Activated B cell treated with CpG ODN at 0.5 μM for 24 hours (primary cell): ENCODE measurements at regions not wholly inside any gene's neighbourhood (a gene's known extent, or its start where the extent isn't known, plus 50 kb on each side); places are given as distances from the start of the nearest gene placed in this dataset.
"Not testable (repeated sequence)": the region's sequence is repeated elsewhere in the genome, so short reads cannot be mapped to it uniquely, and the experiment has no call there.

Experiments
- ATAC-seq: fragments of 200-7000 bp; cut with Tn5 transposase; one replicate; pipeline ENCODE4 v1.10.0; 2021; ENCODE audit warnings: low read depth, mild to moderate bottlenecking, moderate library complexity
- CTCF ChIA-PET: fragments of 350-600 bp; sonication (Branson Sonifier 250); formaldehyde crosslinking; loops from one replicate; lab custom pipeline; 2021; ENCODE audit warnings: antibody characterized with exemption; lab: Charles Lee
- POLR2A ChIA-PET: fragments of 350-600 bp; sonication (Branson Sonifier 250); formaldehyde crosslinking; loops from one replicate; lab custom pipeline; 2021; ENCODE audit warnings: antibody characterized with exemption; lab: Charles Lee
- DNase-seq: peaks from one replicate; pipeline ENCODE4 v3.0.0; 2022
- H3K27ac Mint-ChIP-seq: one replicate; pipeline ENCODE4 v1.8.0; 2020; ENCODE audit warnings: mixed read lengths
- H3K27me3 Mint-ChIP-seq: one replicate; pipeline ENCODE4 v1.8.0; 2021; ENCODE audit warnings: mixed read lengths
- H3K36me3 Mint-ChIP-seq: one replicate; pipeline ENCODE4 v1.8.0; 2021; ENCODE audit warnings: low read depth, mixed read lengths
- H3K4me1 Mint-ChIP-seq: one replicate; pipeline ENCODE4 v1.8.0; 2021; ENCODE audit warnings: mixed read lengths
- H3K4me3 Mint-ChIP-seq: one replicate; pipeline ENCODE4 v1.8.0; 2020; ENCODE audit warnings: mild to moderate bottlenecking, mixed read lengths
- H3K9me3 Mint-ChIP-seq: one replicate; pipeline ENCODE4 v1.8.0; 2020; ENCODE audit warnings: mixed read lengths
- CTCF ChIP-seq: fragments of 200-600 bp; IDR thresholded peaks from one replicate; pipeline ENCODE4 v1.8.0; 2022; ENCODE audit warnings: antibody characterized with exemption, mild to moderate bottlenecking
- intact Hi-C: fragments of 100-400 bp; cut with micrococcal nuclease; formaldehyde crosslinking; loops from one replicate; pipeline ENCODE4 v1.15.1; 2024

DNA sequence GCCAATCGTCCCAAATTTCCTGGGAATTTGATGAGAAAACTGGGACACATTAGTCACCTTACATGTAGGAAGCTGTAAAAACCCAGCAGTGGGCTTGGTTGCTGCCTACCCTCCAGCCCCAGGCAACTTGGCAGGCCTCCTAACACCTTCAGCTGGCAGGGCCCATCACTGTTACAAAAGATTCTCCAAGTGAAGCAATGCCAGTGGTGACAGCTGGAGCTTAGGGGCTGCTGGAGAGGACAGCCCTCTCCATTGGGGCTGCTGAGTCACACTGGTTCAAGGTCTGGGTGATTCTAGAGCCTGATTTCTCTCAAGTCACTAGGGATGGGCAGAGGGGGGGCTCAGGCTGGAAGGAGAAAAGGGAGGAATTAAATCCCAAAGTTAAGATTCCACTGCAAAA, 180.6 kb downstream of the COPRS start:
- Mint-ChIP-seq H3K36me3 (no peaks in the 10 kb centered on the region), H3K9me3 (no peaks in the 10 kb centered on the region), H3K27me3 (peaks cover 30% of the 10 kb centered on the region), H3K4me1 (no peaks in the 10 kb centered on the region), H3K4me3 (no peak overlapping the region), H3K27ac (no peak overlapping the region)
- no peak for DNase-seq
- no peak for TF ChIP-seq CTCF
- CTCF ChIA-PET = no interaction called here
- intact Hi-C loops = no loop called here
- POLR2A ChIA-PET = no interaction called here
- no peak for ATAC-seq

DNA sequence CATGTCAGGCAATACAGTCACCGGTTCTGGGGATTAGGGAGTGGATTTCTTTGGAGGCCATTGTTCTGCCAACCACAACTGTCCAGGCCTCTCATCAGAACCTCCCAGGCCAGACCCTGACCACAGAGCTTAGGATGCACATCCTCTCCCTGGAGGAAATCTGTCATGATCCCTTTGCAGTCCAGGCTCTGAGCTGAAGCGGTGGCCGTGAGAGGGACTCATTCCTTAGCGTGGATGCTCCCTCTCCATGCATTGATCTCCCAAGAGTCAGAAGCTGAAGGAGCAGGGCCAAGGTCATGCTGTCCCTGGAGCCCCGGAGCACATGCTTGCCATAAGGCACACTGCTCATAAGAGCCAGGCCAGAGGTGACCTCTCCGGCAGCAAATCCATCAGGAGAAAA, 181.4 kb downstream of the COPRS start:
- no peak overlapping the region for H3K4me3 Mint-ChIP-seq
- no peaks in the 10 kb centered on the region for H3K9me3 Mint-ChIP-seq
- ChIA-PET CTCF (no interaction called here), POLR2A (no interaction called here)
- intact Hi-C loops = no loop called here
- DNase-seq = no peak
- no peaks in the 10 kb centered on the region for H3K4me1 Mint-ChIP-seq
- no peak for TF ChIP-seq CTCF
- H3K36me3 Mint-ChIP-seq = no peaks in the 10 kb centered on the region
- H3K27me3 Mint-ChIP-seq = peaks cover 27% of the 10 kb centered on the region
- H3K27ac Mint-ChIP-seq = no peak overlapping the region
- ATAC-seq = no peak

GRCh38 chr17:31677036-31677435, 182.0 kb downstream of the COPRS start:
- no peak for ATAC-seq
- no peak for TF ChIP-seq CTCF
- intact Hi-C loops = no loop called here
- H3K4me3 Mint-ChIP-seq = no peak overlapping the region
- H3K27ac Mint-ChIP-seq = no peak overlapping the region
- H3K9me3 Mint-ChIP-seq = no peaks in the 10 kb centered on the region
- H3K36me3 Mint-ChIP-seq = no peaks in the 10 kb centered on the region
- H3K27me3 Mint-ChIP-seq = peaks cover 26% of the 10 kb centered on the region
- ChIA-PET CTCF (no interaction called here), POLR2A (no interaction called here)
- H3K4me1 Mint-ChIP-seq = no peaks in the 10 kb centered on the region
- DNase-seq = no peak

DNA sequence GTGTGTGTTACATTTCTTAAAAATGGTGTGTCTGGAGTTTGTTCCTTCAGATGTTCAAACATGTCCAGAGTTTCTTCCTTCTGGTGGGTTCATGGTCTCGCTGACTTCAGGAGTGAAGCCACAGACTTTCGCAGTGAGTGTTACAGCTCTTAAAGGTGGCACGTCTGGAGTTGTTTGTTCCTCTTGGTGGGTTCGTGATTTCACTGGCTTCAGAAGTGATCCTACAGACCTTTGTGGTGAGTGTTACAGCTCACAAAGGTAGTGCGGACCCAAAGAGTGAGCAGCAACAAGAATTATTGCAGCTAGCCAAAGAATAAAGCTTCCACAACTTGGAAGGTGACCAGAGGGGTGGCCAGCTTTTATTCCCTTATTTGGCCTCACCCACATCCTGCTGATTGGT, 183.7 kb downstream of the COPRS start:
- ATAC-seq, H3K4me1 Mint-ChIP-seq, CTCF ChIA-PET, DNase-seq, POLR2A ChIA-PET, H3K27ac Mint-ChIP-seq, H3K36me3 Mint-ChIP-seq, intact Hi-C loops, H3K4me3 Mint-ChIP-seq, H3K9me3 Mint-ChIP-seq: not testable (repeated sequence)
- peaks cover 27% of the 10 kb centered on the region for H3K27me3 Mint-ChIP-seq

- Mint-ChIP-seq H3K4me3 (no peak overlapping the region), H3K27ac (no peak overlapping the region), H3K4me1 (no peaks in the 10 kb centered on the region), H3K27me3 (peaks cover 22% of the 10 kb centered on the region), H3K36me3 (no peaks in the 10 kb centered on the region), H3K9me3 (no peaks in the 10 kb centered on the region)
- no peak for ATAC-seq
- intact Hi-C loops = no loop called here
- ChIA-PET POLR2A (no interaction called here), CTCF (no interaction called here)
- no peak for DNase-seq
- TF ChIP-seq CTCF = no peak
These were observed 184.2 kb downstream of the COPRS start for GRCh38 chr17:31674717-31675349.

GRCh38 chr17:31674305-31674704, 184.7 kb downstream of the COPRS start:
- no peak for TF ChIP-seq CTCF
- Mint-ChIP-seq H3K36me3 (no peaks in the 10 kb centered on the region), H3K27me3 (peaks cover 21% of the 10 kb centered on the region), H3K27ac (no peak overlapping the region), H3K4me3 (no peak overlapping the region), H3K4me1 (no peaks in the 10 kb centered on the region), H3K9me3 (no peaks in the 10 kb centered on the region)
- ChIA-PET POLR2A (no interaction called here), CTCF (no interaction called here)
- intact Hi-C loops = no loop called here
- DNase-seq (no peak), ATAC-seq (no peak)
